NCI-H2227 (cell line): ENCODE measurements at regions not wholly inside any gene's neighbourhood (a gene's known extent, or its start where the extent isn't known, plus 50 kb on each side); places are given as distances from the start of the nearest gene placed in this dataset.

ENCODE experiments used
- DNase-seq: peaks from one replicate; lab custom pipeline; 2025; ENCODE audit not compliant: unreplicated experiment; lab: John Stamatoyannopoulos, UW

- DNase-seq: no peak
These were observed 262.2 kb downstream of the GLRX3 start for GRCh38 chr10:130398090-130398994.

DNA sequence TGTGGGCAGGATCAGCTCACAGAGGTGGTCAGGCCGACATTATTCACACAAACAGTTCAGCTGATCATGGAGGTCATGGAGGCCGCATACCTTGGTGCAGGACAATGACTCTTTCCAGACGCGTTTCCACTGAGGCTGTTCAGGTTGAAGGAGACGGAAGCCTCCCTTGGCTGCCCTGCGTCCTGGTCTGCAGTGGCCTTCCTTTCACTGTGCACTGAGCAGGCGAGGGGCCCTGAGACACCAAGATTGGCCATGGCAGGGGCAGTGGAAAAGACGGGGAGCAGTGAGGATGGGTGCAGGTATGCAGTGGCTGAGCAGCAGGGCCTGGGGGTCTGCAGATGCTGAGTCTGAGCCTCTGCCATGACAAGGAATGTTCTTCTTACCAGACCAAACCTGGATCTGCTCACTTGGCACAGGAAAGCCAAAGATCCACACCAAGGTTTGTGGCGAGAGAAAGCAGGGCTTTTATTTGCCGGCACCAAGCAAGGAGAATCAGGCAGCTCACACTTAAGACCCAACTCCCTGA lies 263.3 kb downstream of the GLRX3 start:
- DNase-seq: no peak

DNA sequence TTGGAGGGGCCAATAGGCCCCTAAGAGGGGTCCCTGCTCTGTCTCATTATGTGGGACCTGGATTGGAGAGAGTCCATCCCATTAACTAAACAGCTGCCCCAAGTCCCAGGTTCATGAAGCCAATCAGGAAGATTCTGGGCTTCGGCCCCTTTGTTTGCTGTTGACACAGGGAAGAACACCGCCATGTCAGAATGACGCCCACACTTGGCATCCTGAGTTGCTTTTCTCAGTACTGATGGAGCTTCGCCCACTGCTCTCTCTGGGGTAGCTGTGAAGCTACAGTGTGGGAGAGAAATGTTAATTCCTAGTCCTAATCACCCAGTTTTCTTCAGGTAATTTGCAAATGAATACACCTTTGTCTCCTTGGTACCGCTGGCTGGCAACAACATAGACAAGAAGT lies 264.7 kb downstream of the GLRX3 start:
- no peak for DNase-seq

DNA sequence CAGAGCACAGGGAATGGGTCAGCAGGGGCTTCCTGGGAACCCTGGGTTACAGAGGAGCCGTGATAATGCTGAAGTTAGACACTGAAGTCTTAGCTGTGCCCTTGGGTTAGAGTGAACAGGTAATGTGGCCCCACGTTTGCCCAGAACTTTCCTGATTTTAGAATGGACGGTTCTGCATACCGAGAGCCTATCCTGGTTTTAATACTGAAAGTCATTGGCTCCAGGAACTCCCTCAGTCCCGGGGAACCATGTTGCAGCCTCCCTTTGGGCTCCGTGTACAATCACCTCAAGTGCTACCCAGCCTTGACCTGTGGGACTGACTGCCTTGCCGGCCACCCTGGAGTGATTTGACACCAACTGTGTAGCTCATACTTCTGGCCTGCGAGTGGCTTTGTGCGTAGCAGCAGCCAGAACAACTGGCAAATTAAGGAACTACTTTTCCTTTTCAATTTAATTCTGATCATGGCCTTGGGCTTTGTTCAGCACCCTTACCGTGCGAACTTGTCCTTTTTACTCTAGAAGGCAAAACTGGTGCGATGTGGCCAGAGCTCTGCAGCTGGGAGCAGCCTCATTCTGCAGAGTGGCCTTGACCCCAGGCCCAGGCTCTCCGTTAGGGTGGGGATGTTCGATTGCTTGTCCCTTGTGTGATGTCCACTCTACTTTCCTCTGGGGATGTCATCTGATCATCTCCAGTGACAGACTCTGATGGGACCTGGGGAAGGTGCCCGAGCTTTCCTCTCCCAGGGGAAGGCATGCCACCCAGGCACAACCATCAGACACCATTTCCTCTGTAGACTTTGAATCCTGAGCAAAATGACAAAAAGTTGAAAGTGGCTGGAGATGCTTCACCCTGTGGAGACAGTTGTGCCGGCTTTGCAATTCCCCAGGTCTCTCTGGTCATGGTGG lies 265.9 kb downstream of the GLRX3 start:
- DNase-seq: no peak

DNA sequence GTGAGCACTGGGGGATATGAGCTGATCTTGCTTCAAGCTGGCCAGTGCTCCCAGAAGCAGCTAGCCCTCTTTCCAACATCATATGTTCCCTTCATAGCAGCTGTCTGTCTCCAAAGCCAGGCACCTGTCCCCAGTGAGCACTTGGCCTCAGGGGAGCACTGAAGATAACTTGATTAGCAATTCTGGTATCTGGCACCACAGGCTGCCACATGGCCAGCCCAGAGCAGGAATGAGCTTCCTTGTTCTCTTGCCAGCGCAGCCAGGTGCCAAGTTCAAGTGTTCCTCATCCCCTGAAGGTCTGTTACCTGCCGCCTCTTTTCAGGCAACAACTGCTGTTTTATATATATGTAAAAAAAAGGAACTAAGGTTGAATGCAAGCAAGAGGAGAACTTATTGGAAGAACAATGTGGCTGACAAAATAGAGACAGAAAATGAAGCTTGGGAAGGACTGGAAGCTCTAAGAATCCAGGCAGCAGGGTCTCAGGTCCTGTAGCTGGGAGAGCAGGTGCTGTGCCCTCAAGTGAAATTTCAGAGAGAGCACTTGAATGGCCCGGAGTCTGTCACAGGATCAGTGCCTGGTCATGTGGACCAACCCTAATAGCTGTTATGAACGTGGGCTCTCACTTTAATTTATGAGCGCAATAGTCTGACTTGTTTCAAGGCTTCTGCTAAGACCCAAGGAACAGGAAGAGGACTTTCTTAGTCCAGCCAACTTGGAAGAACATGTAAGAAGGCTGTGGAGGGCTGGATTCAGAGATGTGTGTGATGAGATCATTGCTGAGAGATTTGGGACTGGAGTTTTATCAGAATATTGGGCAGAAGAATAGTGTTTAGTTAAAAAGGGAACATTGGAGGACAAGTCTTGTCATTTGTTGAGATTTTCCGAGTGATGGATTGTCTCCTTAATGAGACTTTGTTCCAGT lies 267.2 kb downstream of the GLRX3 start:
- no peak for DNase-seq

DNA sequence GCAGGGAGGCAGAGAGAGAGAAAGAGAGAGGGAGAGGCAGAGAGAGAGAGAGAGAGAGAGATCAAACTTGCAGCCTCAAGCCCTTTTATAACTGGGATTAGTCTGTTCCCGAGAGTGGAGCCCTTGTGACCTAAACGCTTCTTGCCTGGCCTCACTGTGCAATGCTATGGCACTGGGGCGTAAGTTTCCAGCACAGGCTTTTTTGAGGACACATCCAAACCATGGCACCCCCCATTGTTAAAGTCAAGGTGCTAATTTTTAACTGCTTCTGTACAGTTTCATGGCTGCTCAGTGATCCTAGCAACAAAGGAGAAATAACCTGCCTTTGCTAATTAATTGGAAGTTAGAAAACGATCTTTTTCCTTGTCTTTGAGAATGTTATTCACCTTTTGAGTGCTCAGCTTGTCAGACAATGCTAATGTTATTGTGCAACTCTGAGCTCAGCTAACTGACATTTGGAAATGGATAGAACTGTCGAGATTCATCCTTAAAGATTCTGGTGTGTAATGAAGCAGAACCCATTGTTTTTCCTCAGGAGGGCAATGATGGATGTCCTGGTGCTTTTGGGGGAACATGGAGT lies 268.4 kb downstream of the GLRX3 start:
- no peak for DNase-seq

- no peak for DNase-seq
These were observed 270.9 kb downstream of the GLRX3 start for GRCh38 chr10:130407052-130407451.

DNA sequence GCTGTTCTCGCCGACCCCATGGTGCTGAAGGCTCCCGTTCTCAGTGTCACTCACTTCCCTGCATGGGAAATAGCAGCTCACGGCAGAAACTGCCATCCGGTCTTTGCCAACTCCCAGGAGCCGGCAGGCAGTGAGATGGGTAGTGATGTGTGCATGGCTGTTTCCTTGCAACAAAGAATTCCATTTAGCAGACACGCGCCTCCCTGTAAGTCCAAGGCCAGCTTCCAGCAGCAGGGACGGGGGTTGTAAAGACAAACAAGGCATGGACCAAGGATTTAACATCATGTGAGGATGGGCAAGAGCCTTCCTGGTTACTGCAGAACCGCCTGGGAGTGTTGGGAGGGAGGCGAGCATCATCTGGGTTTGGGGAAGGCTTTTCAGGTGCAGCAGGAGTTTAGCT lies 273.1 kb downstream of the GLRX3 start:
- DNase-seq: no peak

DNA sequence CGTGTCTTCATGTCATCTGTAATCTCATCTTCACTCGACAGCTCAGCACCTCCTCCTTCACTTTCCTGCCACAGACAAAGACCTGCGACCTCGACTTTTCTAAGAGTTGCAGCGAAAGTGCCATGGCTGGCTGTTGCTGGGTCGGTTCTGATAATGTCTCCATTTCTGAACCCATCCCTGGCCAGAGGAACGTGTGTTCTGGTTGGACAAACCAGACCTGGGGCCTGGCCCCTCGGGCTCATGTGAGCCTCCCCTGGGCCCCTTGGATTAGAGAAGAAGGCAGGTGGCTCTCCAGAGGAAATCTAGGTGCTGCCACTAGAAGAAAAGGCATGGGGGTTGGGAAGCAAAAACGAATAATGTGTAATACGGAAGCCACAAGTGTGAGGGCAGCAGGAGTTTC lies 273.7 kb downstream of the GLRX3 start:
- no peak for DNase-seq

GRCh38 chr10:130411496-130412085 lies 275.4 kb downstream of the GLRX3 start:
- DNase-seq: no peak

- DNase-seq: no peak
These were observed 276.1 kb downstream of the GLRX3 start for GRCh38 chr10:130412317-130412716.

GRCh38 chr10:130416334-130417150 lies 280.4 kb downstream of the GLRX3 start:
- no peak for DNase-seq

DNA sequence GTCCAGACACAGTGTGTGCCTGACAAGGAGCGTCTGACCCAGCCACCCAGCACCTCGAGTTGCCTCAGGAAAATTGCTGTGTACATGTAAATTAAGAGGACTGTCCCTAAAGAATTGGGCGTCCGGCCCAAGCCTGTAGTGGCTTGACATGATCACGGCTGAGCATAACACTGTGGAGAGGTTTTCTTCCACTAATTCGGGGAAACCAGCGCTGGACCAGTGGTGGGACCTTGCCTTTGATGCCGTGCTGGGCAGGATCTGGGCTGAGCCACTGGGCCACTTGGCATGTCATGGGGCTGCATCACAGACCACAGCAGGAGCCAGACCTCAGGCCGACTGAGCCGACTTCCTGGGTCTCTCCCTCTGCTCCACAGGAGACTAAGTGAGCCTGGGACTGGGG lies 282.5 kb downstream of the GLRX3 start:
- DNase-seq: no peak

DNA sequence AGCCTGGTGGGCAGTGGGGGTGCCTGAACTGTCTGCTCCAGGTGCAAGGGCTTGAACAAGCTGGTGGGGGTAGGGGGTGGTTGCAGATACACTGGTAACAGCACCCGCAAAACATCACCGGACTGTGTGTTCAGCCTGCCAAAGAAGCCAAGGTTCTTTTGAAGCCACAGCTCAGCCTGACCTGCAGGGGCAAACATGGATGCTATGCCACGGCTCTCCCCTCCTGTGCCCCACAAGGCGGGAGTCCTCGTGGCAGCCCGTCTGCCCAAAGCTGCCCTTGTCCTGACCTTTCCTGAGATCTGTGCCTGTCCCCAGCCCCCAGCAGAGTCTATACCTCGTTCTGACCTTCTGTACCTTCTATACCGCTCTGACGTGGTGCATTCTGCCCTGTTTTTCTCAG lies 285.7 kb downstream of the GLRX3 start:
- no peak for DNase-seq

GRCh38 chr10:130422366-130423324 lies 286.5 kb downstream of the GLRX3 start:
- no peak for DNase-seq

GRCh38 chr10:130423455-130424305 lies 287.5 kb downstream of the GLRX3 start:
- no peak for DNase-seq

DNA sequence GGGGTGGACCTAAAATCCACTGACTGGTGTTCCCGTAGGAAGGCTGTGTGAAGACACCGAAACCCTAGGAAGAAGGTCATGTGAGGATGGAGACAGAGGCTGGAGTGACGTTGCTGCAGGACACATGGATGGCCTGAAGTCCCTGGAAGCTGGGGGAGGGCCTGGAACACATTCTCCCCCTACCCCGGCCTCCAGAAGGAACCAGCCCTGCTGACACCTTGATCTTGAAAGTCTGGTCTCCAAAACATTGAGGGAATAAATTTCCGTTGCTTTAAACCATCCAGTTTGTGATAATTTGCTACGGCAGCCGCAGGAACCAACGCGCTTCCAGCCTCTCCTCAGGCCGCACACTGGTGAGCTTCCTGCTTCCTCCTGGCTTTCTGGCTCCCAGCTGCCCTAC lies 288.2 kb downstream of the GLRX3 start:
- no peak for DNase-seq
